Lower leg skin (tissue), 4 donors: ENCODE measurements at regions not wholly inside any gene's neighbourhood (a gene's known extent, or its start where the extent isn't known, plus 50 kb on each side); places are given as distances from the start of the nearest gene placed in this dataset.

Experiments used
- DNase-seq, 2 donors: peaks; one replicate each; pipeline ENCODE4 v3.0.0-alpha.2; 2019; ENCODE audit warnings: low spot score in 2 of 2
- H3K4me3 ChIP-seq: fragments of 200-600 bp; sonication (generic); 2 replicates; pipeline ENCODE4 v1.5.1; 2017; ENCODE audit warnings: mild to moderate bottlenecking, low read depth; ENCODE audit not compliant: poor library complexity, severe bottlenecking
- CTCF ChIP-seq, 3 donors: fragments of 450-650 bp; IDR thresholded peaks; one replicate each; pipeline ENCODE4 v1.5.1; 2016; ENCODE audit warnings: antibody characterized with exemption in 3 of 3, mild to moderate bottlenecking in 3 of 3, moderate library complexity in 2 of 3
- POLR2A ChIP-seq, 2 donors: fragments of 450-650 bp; IDR thresholded peaks; one replicate each; pipeline ENCODE4 v1.6.1; 2016 to 2017; ENCODE audit warnings: antibody characterized with exemption in 2 of 2, mild to moderate bottlenecking in 1 of 2, moderate library complexity in 1 of 2
- WGBS, 2 donors: methylation state at CpG; one replicate each; pipeline ENCODE4 v1.1.5; 2018; 5-methylcytosine and 5-hydroxymethylcytosine counted together
- intact Hi-C: fragments of 100-400 bp; cut with DNase I; formaldehyde crosslinking; loops from one replicate; pipeline ENCODE4 v1.15.0; 2023; ENCODE audit warnings: low total_unique reads

- 75 to 78% methylated on average over 5 of the region's 5 CpGs for WGBS, 2 donors
- TF ChIP-seq CTCF (IDR thresholded peaks at IDR 0.05) = no peak
- no peak for TF ChIP-seq POLR2A (IDR thresholded peaks at IDR 0.05)
- peak in 1 of 2 donors; percentile 62 for DNase-seq
- intact Hi-C loops = no loop called here
- no peak overlapping the region for H3K4me3 ChIP-seq
Measured at GRCh38 chr6:6865611-6866010, 242.2 kb upstream of the RREB1 start.

- intact Hi-C loops = no loop called here
- WGBS, 2 donors = 78 to 79% methylated on average over 7 of the region's 7 CpGs
- H3K4me3 ChIP-seq = no peak overlapping the region
- TF ChIP-seq CTCF (IDR thresholded peaks at IDR 0.05) (no peak), POLR2A (IDR thresholded peaks at IDR 0.05) (no peak)
- peak in 1 of 2 donors; percentile 43 for DNase-seq
Measured at GRCh38 chr6:6866656-6867403, 240.9 kb upstream of the RREB1 start.

- WGBS, 2 donors = 84 to 93% methylated on average over 4 of the region's 4 CpGs
- intact Hi-C loops = no loop called here
- TF ChIP-seq CTCF (IDR thresholded peaks at IDR 0.05) (no peak), POLR2A (IDR thresholded peaks at IDR 0.05) (no peak)
- no peak overlapping the region for H3K4me3 ChIP-seq
- DNase-seq = no peak
Measured at GRCh38 chr6:6867404-6867799, 240.4 kb upstream of the RREB1 start.

GRCh38 chr6:6869094-6869493 is 238.7 kb upstream of the RREB1 start:
- no peak for DNase-seq
- intact Hi-C loops = no loop called here
- 95 to 96% methylated on average over 10 of the region's 10 CpGs for WGBS, 2 donors
- no peak for TF ChIP-seq CTCF (IDR thresholded peaks at IDR 0.05)
- no peak for TF ChIP-seq POLR2A (IDR thresholded peaks at IDR 0.05)
- H3K4me3 ChIP-seq = no peak overlapping the region

- DNase-seq = no peak
- WGBS, 2 donors = 87 to 94% methylated on average over 5 of the region's 5 CpGs
- intact Hi-C loops = no loop called here
- TF ChIP-seq POLR2A (IDR thresholded peaks at IDR 0.05) (no peak), CTCF (IDR thresholded peaks at IDR 0.05) (no peak)
- no peak overlapping the region for H3K4me3 ChIP-seq
Measured at GRCh38 chr6:6870921-6871320, 236.8 kb upstream of the RREB1 start.
